Endothelial cell (in vitro differentiated cells): ENCODE measurements at regions not wholly inside any gene's neighbourhood (a gene's known extent, or its start where the extent isn't known, plus 50 kb on each side); places are given as distances from the start of the nearest gene placed in this dataset.

Experiments used
- DNase-seq: peaks from one replicate; pipeline ENCODE4 v3.0.0; 2021; ENCODE audit warnings: low spot score
- H3K27ac Mint-ChIP-seq: one replicate; pipeline ENCODE4 v1.8.0; 2021; ENCODE audit warnings: mixed read lengths, inconsistent platforms; ENCODE audit not compliant: unreplicated experiment
- H3K27me3 Mint-ChIP-seq: one replicate; pipeline ENCODE4 v1.8.0; 2021; ENCODE audit warnings: mild to moderate bottlenecking, moderate library complexity, mixed read lengths, inconsistent platforms; ENCODE audit not compliant: unreplicated experiment
- H3K36me3 Mint-ChIP-seq: one replicate; pipeline ENCODE4 v1.8.0; 2021; ENCODE audit warnings: mild to moderate bottlenecking, low read depth, mixed read lengths, inconsistent platforms; ENCODE audit not compliant: unreplicated experiment
- H3K4me1 Mint-ChIP-seq: one replicate; pipeline ENCODE4 v1.8.0; 2021; ENCODE audit warnings: mild to moderate bottlenecking, mixed read lengths, inconsistent platforms; ENCODE audit not compliant: unreplicated experiment
- H3K4me3 Mint-ChIP-seq: one replicate; pipeline ENCODE4 v1.8.0; 2021; ENCODE audit warnings: mild to moderate bottlenecking, mixed read lengths, inconsistent platforms; ENCODE audit not compliant: unreplicated experiment
- H3K9me3 Mint-ChIP-seq: one replicate; pipeline ENCODE4 v1.8.0; 2021; ENCODE audit warnings: mixed read lengths, inconsistent platforms; ENCODE audit not compliant: unreplicated experiment
- CTCF ChIP-seq: fragments of 200-600 bp; sonication (generic); IDR thresholded peaks from one replicate; pipeline ENCODE4 v1.5.0; 2021; ENCODE audit warnings: antibody characterized with exemption; ENCODE audit not compliant: unreplicated experiment

DNA sequence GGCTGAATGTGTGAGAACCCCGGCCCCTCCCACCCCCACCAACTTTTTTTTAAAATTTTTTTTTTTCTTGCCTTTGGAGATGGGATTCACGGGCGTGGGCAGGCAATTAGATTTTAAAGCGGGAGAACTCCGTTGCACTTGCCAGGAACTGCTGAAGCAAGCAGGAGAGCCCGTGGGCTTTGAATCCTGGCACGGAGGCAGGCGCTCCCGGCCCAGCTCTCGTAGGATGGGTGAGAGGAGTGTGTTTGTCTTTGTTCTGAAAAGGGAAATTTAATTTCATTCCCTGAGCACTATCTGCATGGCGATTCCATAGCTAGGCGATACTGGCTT lies 54.3 kb upstream of the BOD1 start:
- H3K4me1 Mint-ChIP-seq = peaks cover 40% of the 10 kb centered on the region
- no peak overlapping the region for H3K27ac Mint-ChIP-seq
- H3K36me3 Mint-ChIP-seq = peaks cover 19% of the 10 kb centered on the region
- peaks cover 1% of the 10 kb centered on the region for H3K27me3 Mint-ChIP-seq
- H3K4me3 Mint-ChIP-seq = no peak overlapping the region
- H3K9me3 Mint-ChIP-seq = peaks cover 13% of the 10 kb centered on the region
- DNase-seq = no peak
- no peak for TF ChIP-seq CTCF

DNA sequence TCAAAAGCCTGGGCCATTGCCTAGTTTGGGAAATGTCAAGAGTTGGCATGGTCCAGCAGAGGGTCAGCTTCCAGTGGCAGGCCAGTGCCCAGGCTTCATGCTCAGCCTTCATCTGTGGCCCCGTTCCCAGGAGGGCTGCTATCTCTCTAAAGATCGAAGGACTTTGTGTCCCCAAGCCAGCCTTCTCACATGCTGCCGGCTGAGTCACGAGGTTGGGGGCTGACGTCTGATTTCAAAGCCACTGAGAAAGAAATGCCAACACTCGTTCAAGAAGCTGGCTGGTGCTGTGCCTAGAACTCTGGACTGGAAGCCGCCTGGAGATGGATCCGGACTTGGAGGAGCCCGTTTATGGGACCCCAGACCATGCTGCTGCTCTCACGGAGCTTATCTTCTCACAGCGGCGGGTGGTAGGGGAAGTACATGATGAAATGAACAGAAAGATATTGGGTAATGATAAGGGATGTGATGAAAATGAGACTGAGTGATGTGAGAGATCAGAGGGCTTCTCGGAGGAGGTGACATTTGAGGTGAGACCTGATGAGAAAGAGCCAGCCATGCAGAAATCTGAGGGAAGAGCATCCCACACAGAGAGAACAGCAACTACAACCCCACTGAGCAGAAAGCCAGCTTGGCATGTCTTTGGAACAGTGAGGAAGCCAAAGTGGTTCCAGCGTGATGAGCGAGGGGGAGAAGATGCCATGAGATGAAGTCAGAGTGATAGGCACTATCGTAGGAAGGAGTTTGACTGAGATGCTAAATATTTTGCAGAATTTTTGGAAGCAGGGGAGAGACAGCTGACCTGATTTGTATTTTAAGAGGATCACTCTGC lies 54.9 kb upstream of the BOD1 start:
- TF ChIP-seq CTCF = no peak
- peaks cover 19% of the 10 kb centered on the region for H3K36me3 Mint-ChIP-seq
- H3K27me3 Mint-ChIP-seq = peaks cover 1% of the 10 kb centered on the region
- peaks cover 13% of the 10 kb centered on the region for H3K9me3 Mint-ChIP-seq
- H3K4me3 Mint-ChIP-seq = no peak overlapping the region
- peaks cover 40% of the 10 kb centered on the region for H3K4me1 Mint-ChIP-seq
- H3K27ac Mint-ChIP-seq = no peak overlapping the region
- no peak for DNase-seq

DNA sequence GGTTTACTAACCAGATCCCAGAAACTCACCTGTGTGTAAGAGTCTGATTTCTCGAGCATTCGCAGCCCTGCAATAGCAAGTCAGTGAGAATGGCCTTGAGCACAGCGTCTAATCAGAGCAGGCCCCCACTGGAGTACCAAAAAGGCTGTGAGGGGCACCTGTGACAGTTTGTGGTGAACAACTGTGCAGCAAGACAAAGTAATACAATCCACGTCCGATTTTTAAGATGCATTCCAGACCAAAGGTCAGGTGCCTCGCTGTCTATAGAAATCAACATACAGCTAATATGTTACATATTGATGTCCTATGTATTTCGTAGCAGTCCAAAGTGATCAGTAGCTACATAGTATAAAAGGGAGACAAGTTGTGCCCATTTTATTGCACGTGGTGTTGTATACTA lies 55.7 kb upstream of the BOD1 start:
- Mint-ChIP-seq H3K27ac (no peak overlapping the region), H3K4me1 (peaks cover 40% of the 10 kb centered on the region), H3K4me3 (no peak overlapping the region), H3K27me3 (peaks cover 1% of the 10 kb centered on the region), H3K36me3 (peaks cover 18% of the 10 kb centered on the region), H3K9me3 (peaks cover 13% of the 10 kb centered on the region)
- no peak for TF ChIP-seq CTCF
- DNase-seq = no peak

DNA sequence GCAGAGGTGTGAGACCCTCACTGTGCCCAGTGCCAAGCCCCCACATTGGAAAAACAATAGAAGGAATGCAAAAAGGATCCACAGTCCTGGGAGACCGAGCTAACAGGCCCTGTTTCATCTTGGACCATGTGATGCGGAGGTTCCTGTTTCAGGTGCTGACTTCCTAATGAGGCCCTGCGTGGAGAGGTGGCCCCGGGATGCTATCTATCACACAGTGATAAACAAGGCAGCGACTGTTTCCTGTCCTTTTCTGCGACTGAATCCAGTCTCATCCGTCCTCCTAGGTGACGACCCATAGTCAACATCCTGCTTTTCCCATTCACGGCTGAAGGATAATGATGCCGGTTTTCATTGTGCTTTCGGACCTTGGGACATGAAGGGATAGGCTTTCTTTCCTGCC lies 56.4 kb upstream of the BOD1 start:
- H3K36me3 Mint-ChIP-seq = peaks cover 13% of the 10 kb centered on the region
- H3K9me3 Mint-ChIP-seq = peaks cover 9% of the 10 kb centered on the region
- H3K4me3 Mint-ChIP-seq = no peak overlapping the region
- DNase-seq = no peak
- peaks cover 1% of the 10 kb centered on the region for H3K27me3 Mint-ChIP-seq
- H3K27ac Mint-ChIP-seq = peak overlapping the region; percentile 70
- H3K4me1 Mint-ChIP-seq = peaks cover 41% of the 10 kb centered on the region
- TF ChIP-seq CTCF = no peak

DNA sequence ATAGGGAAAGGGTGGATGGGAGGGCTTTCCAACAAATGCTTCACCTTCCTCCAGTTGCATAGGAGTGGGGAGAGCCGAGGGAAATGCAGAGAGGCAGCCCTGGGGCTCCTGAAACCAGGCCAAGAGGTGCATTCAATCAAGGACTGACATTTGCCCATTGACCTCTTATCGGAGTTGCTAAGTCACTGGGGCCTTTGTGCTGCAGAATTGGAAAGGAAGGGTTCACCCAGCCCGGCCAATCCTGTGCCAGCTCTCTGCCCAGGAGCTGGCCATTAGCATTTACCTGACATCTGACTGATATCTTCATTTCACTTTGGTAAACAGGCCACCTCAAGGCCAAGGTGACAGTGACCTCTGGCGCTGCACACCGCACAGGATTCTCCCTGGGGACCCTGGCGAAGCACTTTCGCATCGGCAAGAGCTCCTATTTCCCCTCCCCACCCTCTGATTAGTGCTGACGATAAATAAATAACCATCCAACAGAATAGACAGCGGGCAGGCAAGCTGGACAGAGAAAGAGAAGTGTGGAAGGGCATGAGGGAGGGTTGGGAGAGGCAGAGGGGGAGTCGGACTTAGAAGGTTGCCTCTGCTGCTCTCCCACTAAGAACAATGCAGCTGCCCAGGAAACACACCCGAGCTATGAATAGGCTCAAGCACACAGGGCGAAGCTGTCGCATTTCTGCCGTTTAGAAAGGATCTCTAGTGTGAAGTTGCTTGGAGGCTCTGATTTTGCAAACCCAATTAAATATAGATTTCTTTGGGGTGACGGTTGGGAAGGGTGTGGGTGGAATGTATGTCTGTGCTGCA lies 57.0 kb upstream of the BOD1 start:
- Mint-ChIP-seq H3K4me3 (peak overlapping the region; percentile 35), H3K27ac (peak overlapping the region; percentile 70), H3K36me3 (peaks cover 8% of the 10 kb centered on the region), H3K27me3 (peaks cover 3% of the 10 kb centered on the region), H3K9me3 (peaks cover 4% of the 10 kb centered on the region), H3K4me1 (peaks cover 45% of the 10 kb centered on the region)
- peak; percentile 30 for DNase-seq
- TF ChIP-seq CTCF = no peak
